Stimulated activated CD8-positive, alpha-beta memory T cell treated with anti-CD3 and anti-CD28 coated beads, Interleukin-12 subunit alpha, Interleukin-12 subunit beta, amount 100 ng/mL, for 24 hours (primary cell): ENCODE measurements at regions not wholly inside any gene's neighbourhood (a gene's known extent, or its start where the extent isn't known, plus 50 kb on each side); places are given as distances from the start of the nearest gene placed in this dataset.
"Not testable (repeated sequence)": the region's sequence is repeated elsewhere in the genome, so short reads cannot be mapped to it uniquely, and the experiment has no call there.

Experiments
- DNase-seq: peaks from one replicate; pipeline ENCODE4 v3.0.0-alpha.2; 2020; ENCODE audit errors: extremely low read depth

- no peak for DNase-seq
Measured at GRCh38 chr3:127439621-127440020, 150.9 kb downstream of the TPRA1 start.

GRCh38 chr3:127438951-127439350 lies 151.1 kb upstream of the PRR20G start:
- DNase-seq: no peak

- DNase-seq: no peak
Measured at GRCh38 chr3:127438371-127438770, 150.5 kb upstream of the PRR20G start.

- not testable (repeated sequence) for DNase-seq
Measured at GRCh38 chr3:127435299-127435698, 147.5 kb upstream of the PRR20G start.

- no peak for DNase-seq
Measured at GRCh38 chr3:127431066-127431465, 143.2 kb upstream of the PRR20G start.

- no peak for DNase-seq
Measured at GRCh38 chr3:127428344-127428997, 140.6 kb upstream of the PRR20G start.

GRCh38 chr3:127427666-127428065 lies 139.8 kb upstream of the PRR20G start:
- no peak for DNase-seq

- no peak for DNase-seq
Measured at GRCh38 chr3:127427156-127427555, 139.3 kb upstream of the PRR20G start.

GRCh38 chr3:127426444-127427153 lies 138.8 kb upstream of the PRR20G start:
- DNase-seq: no peak

GRCh38 chr3:127425505-127426443 lies 137.9 kb upstream of the PRR20G start:
- no peak for DNase-seq

- DNase-seq: no peak
Measured at GRCh38 chr3:127424766-127425504, 137.1 kb upstream of the PRR20G start.

- DNase-seq: no peak
Measured at GRCh38 chr3:127423856-127424765, 136.3 kb upstream of the PRR20G start.

GRCh38 chr3:127422663-127423375 lies 135.0 kb upstream of the PRR20G start:
- no peak for DNase-seq

GRCh38 chr3:127421943-127422662 lies 134.3 kb upstream of the PRR20G start:
- DNase-seq: no peak

GRCh38 chr3:127420829-127421228 lies 133.0 kb upstream of the PRR20G start:
- no peak for DNase-seq

- DNase-seq: no peak
Measured at GRCh38 chr3:127419641-127420553, 132.1 kb upstream of the PRR20G start.

GRCh38 chr3:127419182-127419581 lies 131.3 kb upstream of the PRR20G start:
- no peak for DNase-seq

- no peak for DNase-seq
Measured at GRCh38 chr3:127418560-127419147, 130.8 kb upstream of the PRR20G start.
